Heart left ventricle (tissue), 16 donors: ENCODE measurements at regions not wholly inside any gene's neighbourhood (a gene's known extent, or its start where the extent isn't known, plus 50 kb on each side); places are given as distances from the start of the nearest gene placed in this dataset.
A peak's percentile ranks its signal among the peaks of the same experiment; 100 is the strongest.

Experiments used
- ATAC-seq, 4 donors: fragments of 200-7000 bp; cut with Tn5 transposase; one replicate each; pipeline ENCODE4 v1.9.1; 2020 to 2022; ENCODE audit warnings: moderate library complexity in 4 of 4, mild to moderate bottlenecking in 3 of 4, moderate number of reproducible peaks in 1 of 4
- DNase-seq, 5 donors: peaks; one replicate each; pipeline ENCODE4 v3.0.0-alpha.2; 2020
- H3K27ac ChIP-seq, 12 donors: fragments of 200-600 bp; sonication (generic) in 4 of 12; one replicate each; pipeline versions ENCODE4 v1.5.0 to v1.8.0; 2016 to 2022; ENCODE audit warnings: mild to moderate bottlenecking in 2 of 12
- H3K27me3 ChIP-seq, 9 donors: fragments of 200-600 bp; sonication (generic) in 2 of 9; one replicate each; pipeline versions ENCODE4 v1.5.1 to v1.8.0; 2016 to 2022; ENCODE audit warnings: mild to moderate bottlenecking in 3 of 9
- H3K36me3 ChIP-seq, 9 donors: fragments of 200-600 bp; sonication (generic) in 2 of 9; one replicate each; pipeline versions ENCODE4 v1.5.0 to v1.8.0; 2018 to 2022; ENCODE audit warnings: mild to moderate bottlenecking in 2 of 9
- H3K4me1 ChIP-seq, 12 donors: fragments of 200-600 bp; sonication (generic) in 4 of 12; one replicate each; pipeline versions ENCODE4 v1.5.0 to v1.8.0; 2016 to 2022; ENCODE audit warnings: mild to moderate bottlenecking in 3 of 12
- H3K4me3 ChIP-seq, 12 donors: fragments of 200-600 bp; sonication (generic) in 4 of 12; one replicate each; pipeline versions ENCODE4 v1.5.0 to v1.8.0; 2017 to 2022; ENCODE audit warnings: mild to moderate bottlenecking in 9 of 12, moderate library complexity in 4 of 12
- H3K9me3 ChIP-seq, 12 donors: fragments of 200-600 bp; sonication (generic) in 4 of 12; one replicate each; pipeline versions ENCODE4 v1.5.0 to v1.8.0; 2016 to 2022; ENCODE audit warnings: mild to moderate bottlenecking in 1 of 12
- POLR2A ChIP-seq, 2 donors: fragments of 450-650 bp; IDR thresholded peaks; one replicate each; pipeline ENCODE4 v1.6.1; 2017; ENCODE audit warnings: antibody characterized with exemption in 2 of 2, mild to moderate bottlenecking in 2 of 2, moderate library complexity in 2 of 2
- WGBS, 4 donors: extraction: QIAGEN DNeasy Blood & Tissue Kit in 2 of 4; methylation state at CpG; one replicate each; pipeline versions ENCODE4 v1.1.5 to v1.1.7; 2013 to 2018; 5-methylcytosine and 5-hydroxymethylcytosine counted together
- intact Hi-C, 10 donors: fragments of 100-400 bp; cut with DNase I; formaldehyde crosslinking; loops; one replicate each; pipeline versions ENCODE4 v1.11.1 to v1.14.2; 2022
- TF ChIP-seq, protein P1 (sequence below), 12 donors: fragments of 200-600 bp; sonication (generic) in 4 of 12; IDR thresholded peaks; one replicate each; pipeline versions ENCODE4 v1.5.0 to v1.8.0; 2018 to 2022; ENCODE audit warnings: antibody characterized with exemption in 12 of 12, mild to moderate bottlenecking in 5 of 12
- donor health status: ischemic (EF 13 %, LVEDD 7.1; RV severe dilation, severe dysfunction).
- donor health status: healthy with polysubstance abuse.
- donor health status: DM: no; HTN: yes; CAD: no.
- donor health status: DM: no; HTN: no; CAD: no.
- donor health status: ischemic (EF 25% LVEDD 6.9; RV normal size, moderate dysfunction).
- donor health status: ischemic (EF 25% LVEDD 5.7; RV mildly dilated, moderate dysfunction).
- donor health status: healthy.
- donor health status: DM: yes; HTN: yes; CAD: no.
- donor health status: ischemic (EF 35%, LVEDD 5.7; RV mildly dilated, moderate dysfunction).
- donor health status: nonischemic (EF 11% LVEDD 7.7; RV severe dilation, severe dysfunction).
- donor health status: DM: yes; HTN: yes; CAD: no.
- donor health status: PGD.
- donor health status: ischemic (EF 29% LVEDD 5.4; RV normal size, mild dysfunction).
- donor health status: nonischemic (EF 23%, LVEDD 6.1; RV moderate dilation, normal function).

GRCh38 chr10:10873289-10873688 is 144.4 kb upstream of the CELF2 start:
- DNase-seq (no peak), ATAC-seq (no peak)
- WGBS, 4 donors: 70 to 72% (median 71%) methylated on average over 4 of the region's 4 CpGs
- Histone ChIP-seq H3K4me3 (no peak overlapping the region), H3K36me3 (no peaks in the 10 kb centered on the region), H3K4me1 (peaks cover 0 to 29% (median 19%) of the 10 kb centered on the region in 12 donors), H3K27me3 (no peaks in the 10 kb centered on the region), H3K9me3 (no peaks in the 10 kb centered on the region), H3K27ac (peak overlapping the region in 6 of 12 donors; percentile 77 to 89 (median 81))
- TF ChIP-seq POLR2A (IDR thresholded peaks at IDR 0.05): no peak
- TF ChIP-seq, protein P1, sequence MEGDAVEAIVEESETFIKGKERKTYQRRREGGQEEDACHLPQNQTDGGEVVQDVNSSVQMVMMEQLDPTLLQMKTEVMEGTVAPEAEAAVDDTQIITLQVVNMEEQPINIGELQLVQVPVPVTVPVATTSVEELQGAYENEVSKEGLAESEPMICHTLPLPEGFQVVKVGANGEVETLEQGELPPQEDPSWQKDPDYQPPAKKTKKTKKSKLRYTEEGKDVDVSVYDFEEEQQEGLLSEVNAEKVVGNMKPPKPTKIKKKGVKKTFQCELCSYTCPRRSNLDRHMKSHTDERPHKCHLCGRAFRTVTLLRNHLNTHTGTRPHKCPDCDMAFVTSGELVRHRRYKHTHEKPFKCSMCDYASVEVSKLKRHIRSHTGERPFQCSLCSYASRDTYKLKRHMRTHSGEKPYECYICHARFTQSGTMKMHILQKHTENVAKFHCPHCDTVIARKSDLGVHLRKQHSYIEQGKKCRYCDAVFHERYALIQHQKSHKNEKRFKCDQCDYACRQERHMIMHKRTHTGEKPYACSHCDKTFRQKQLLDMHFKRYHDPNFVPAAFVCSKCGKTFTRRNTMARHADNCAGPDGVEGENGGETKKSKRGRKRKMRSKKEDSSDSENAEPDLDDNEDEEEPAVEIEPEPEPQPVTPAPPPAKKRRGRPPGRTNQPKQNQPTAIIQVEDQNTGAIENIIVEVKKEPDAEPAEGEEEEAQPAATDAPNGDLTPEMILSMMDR (IDR thresholded peaks at IDR 0.05): no peak
- intact Hi-C loops: loop anchor here in 6 of 10 donors (2.0 to 10.0 kb wide), 6 partner anchors 46 to 144 kb away; partner anchors contain the start of gene CELF2 (in 5 of the 6)

- Histone ChIP-seq H3K9me3 (no peaks in the 10 kb centered on the region), H3K27ac (peak overlapping the region in 1 of 12 donors; percentile 78), H3K36me3 (no peaks in the 10 kb centered on the region), H3K4me1 (peaks cover 0 to 29% (median 19%) of the 10 kb centered on the region in 12 donors), H3K4me3 (no peak overlapping the region), H3K27me3 (no peaks in the 10 kb centered on the region)
- DNase-seq: no peak
- TF ChIP-seq, protein P1 (IDR thresholded peaks at IDR 0.05): no peak
- TF ChIP-seq POLR2A (IDR thresholded peaks at IDR 0.05): no peak
- WGBS, 4 donors: 84 to 97% (median 96%) methylated on average over 3 of the region's 3 CpGs
- ATAC-seq: no peak
- intact Hi-C loops: loop anchor here in 6 of 10 donors (2.0 to 10.0 kb wide), 6 partner anchors 47 to 143 kb away; partner anchors contain the start of gene CELF2 (in 5 of the 6)
Measured at GRCh38 chr10:10873915-10874314, 143.8 kb upstream of the CELF2 start.

GRCh38 chr10:10878963-10879362 is 138.7 kb upstream of the CELF2 start:
- Histone ChIP-seq H3K27ac (no peak overlapping the region), H3K4me1 (no peaks in the 10 kb centered on the region), H3K27me3 (no peaks in the 10 kb centered on the region), H3K4me3 (no peak overlapping the region), H3K36me3 (no peaks in the 10 kb centered on the region), H3K9me3 (peaks cover 0 to 3% (median 0%) of the 10 kb centered on the region in 12 donors)
- intact Hi-C loops: loop anchor here in 3 of 10 donors (10.0 kb wide), 2 partner anchors 84 to 136 kb away; partner anchors contain the start of gene CELF2 (in 2 of the 3)
- TF ChIP-seq POLR2A (IDR thresholded peaks at IDR 0.05): no peak
- TF ChIP-seq, protein P1 (IDR thresholded peaks at IDR 0.05): no peak
- DNase-seq: no peak
- 88 to 94% (median 93%) methylated on average over 6 of the region's 6 CpGs for WGBS, 4 donors
- ATAC-seq: no peak

DNA sequence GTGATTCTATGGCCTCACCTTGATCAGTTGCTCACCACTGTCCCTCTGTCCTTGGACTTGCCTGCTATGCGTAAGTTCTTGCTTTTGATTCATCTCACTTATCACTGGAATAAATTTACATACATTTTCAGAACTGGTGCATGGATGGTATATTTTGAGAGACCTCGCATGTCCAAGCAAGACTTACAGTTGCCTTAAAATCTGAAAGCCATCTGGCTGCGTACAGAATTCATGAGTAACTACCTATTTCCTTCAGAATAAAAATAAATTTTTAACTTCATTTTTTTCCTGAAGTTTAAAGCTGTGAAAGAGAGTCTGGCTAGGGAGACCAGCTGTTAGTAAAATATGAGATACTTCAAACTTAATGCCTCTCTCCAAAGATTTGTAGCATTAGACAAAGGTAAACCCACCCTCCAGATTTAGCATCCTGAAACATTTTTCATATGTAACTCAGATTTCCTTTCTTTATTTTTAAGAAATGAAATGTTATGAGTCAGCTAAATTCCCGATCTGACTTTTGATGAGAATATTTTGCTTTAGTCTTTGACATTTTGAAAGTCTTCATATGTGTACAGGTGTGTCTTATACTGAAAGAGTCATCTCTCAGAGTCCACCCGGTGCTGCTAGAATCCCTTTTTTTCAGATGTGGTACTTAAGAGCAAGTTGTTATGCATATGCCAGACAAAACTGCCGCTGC is 136.4 kb upstream of the CELF2 start:
- TF ChIP-seq POLR2A (IDR thresholded peaks at IDR 0.05): no peak
- TF ChIP-seq, protein P1 (IDR thresholded peaks at IDR 0.05): no peak

More for the DNA sequence above, 136.4 kb upstream of the CELF2 start:
- DNase-seq (no peak), ATAC-seq (no peak)
- 90 to 91% (median 91%) methylated on average over 6 of the region's 6 CpGs for WGBS, 4 donors
- Histone ChIP-seq H3K36me3 (no peaks in the 10 kb centered on the region), H3K4me3 (no peak overlapping the region), H3K27me3 (no peaks in the 10 kb centered on the region), H3K27ac (no peak overlapping the region), H3K4me1 (peaks cover 0 to 2% (median 0%) of the 10 kb centered on the region in 12 donors), H3K9me3 (peaks cover 0 to 14% (median 7%) of the 10 kb centered on the region in 12 donors)
- intact Hi-C loops: no loop called here
